ENCODE measurements at regions not wholly inside any gene's neighbourhood (a gene's known extent, or its start where the extent isn't known, plus 50 kb on each side); places are given as distances from the start of the nearest gene placed in this dataset.

DNA sequence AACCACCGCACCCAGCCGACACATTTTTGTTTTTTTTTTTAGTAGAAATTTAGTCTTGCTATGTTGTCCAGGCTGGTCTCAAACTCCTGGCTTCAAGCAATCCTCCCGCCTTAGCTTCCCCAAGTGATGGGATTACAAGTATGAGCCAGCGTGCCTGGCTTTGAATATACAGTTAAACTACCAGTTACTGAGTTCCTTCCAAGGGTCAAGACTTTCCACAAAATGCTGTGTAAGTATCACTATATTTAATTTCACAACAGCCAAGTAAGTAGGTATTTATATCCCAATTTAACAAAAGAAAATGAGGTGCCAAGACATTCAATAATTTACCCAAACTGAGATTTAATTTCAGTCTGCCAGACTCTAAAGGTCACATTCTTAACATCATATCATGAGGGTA, 181.3 kb upstream of the TMC3 start:
- DNase-seq (ENCODE audit: low read depth, low spot score) = no peak
- in situ Hi-C loops (cut with HindIII; ENCODE audit: low pct_unique_long_range_greater_than_20kb, low sequenced_read_pairs) = no loop called here

- no peak for DNase-seq (ENCODE audit: low read depth, low spot score)
- in situ Hi-C loops (cut with HindIII; ENCODE audit: low pct_unique_long_range_greater_than_20kb, low sequenced_read_pairs) = no loop called here
Measured at GRCh38 chr15:81548365-81549130, 174.5 kb upstream of the TMC3 start.

DNA sequence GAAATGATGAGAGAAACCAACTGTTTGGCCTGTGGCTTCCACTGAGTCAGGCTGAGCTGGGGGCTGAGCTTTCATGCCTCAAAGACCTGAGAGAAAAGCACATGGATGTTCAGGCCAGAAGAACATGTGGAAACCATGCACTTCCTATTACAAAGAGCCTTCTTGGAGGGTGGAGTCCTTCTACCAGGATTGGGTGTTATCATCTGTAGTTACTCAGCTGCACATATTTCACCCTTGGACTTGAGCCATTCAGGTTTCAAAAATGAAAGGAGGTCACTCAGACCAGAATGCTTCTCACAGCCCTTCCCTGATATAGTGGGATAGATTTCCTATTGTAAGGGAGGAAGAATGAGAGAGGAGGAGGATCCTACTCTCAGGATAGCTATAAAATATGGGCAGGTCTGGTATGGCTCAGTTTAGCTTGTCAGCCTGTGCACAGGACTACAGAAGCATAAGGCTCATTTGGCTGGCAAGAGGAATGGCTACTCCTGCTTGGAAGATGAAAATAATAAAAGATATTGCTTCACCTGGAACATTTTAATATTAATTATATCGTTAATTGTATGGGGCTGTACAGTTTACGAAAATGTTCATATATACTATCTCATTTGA, 173.6 kb upstream of the TMC3 start:
- DNase-seq (ENCODE audit: low read depth, low spot score) = no peak
- in situ Hi-C loops (cut with HindIII; ENCODE audit: low pct_unique_long_range_greater_than_20kb, low sequenced_read_pairs) = no loop called here

DNA sequence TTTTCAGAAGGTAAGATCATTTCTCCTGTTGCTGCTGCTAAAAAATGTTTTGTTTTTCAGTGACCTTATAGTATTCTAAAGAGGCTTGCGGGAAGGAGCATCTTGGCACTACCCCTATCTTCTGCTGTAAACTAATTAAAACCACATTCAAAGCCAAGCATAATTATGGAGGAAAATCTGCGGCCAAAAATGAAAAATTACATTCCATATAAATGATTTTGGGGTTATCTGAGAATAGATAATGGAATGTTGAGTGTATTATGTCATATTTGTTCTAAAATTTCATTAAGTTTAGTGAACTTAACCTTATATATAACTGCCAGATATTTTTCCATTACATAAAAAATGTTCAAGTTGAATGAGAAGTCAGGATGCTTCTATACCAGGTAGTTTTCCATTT, 170.4 kb upstream of the TMC3 start:
- no peak for DNase-seq (ENCODE audit: low read depth, low spot score)
- in situ Hi-C loops (cut with HindIII; ENCODE audit: low pct_unique_long_range_greater_than_20kb, low sequenced_read_pairs) = no loop called here

DNA sequence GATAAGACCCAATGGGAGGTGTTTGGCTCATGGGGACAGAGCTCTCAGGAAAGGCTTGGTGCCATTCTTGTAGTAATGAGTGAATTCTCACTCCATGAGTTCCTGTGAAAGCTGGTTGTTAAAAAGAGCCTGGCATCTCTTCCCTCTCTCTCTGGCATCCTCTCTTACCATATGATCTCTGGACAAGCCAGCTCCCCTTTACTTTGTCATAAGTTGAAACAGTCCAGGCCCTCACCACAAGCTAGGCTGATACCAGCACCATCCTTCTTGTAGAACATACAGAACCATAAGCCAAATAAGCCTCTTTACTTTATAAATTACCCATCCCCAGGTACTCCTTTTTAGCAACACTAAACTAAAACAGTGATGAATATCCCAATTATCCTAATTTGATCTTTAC, 166.9 kb upstream of the TMC3 start:
- in situ Hi-C loops (cut with HindIII; ENCODE audit: low pct_unique_long_range_greater_than_20kb, low sequenced_read_pairs) = no loop called here

GRCh38 chr15:81536356-81536755, 162.3 kb upstream of the TMC3 start:
- in situ Hi-C loops (cut with HindIII; ENCODE audit: low pct_unique_long_range_greater_than_20kb, low sequenced_read_pairs) = no loop called here
- DNase-seq (ENCODE audit: low read depth, low spot score) = no peak

More for the DNA sequence above, 166.9 kb upstream of the TMC3 start:
- DNase-seq (ENCODE audit: low read depth, low spot score) = no peak

GRCh38 chr15:81534124-81534523, 160.1 kb upstream of the TMC3 start:
- DNase-seq (ENCODE audit: low read depth, low spot score) = no peak
- in situ Hi-C loops (cut with HindIII; ENCODE audit: low pct_unique_long_range_greater_than_20kb, low sequenced_read_pairs) = no loop called here

- DNase-seq (ENCODE audit: low read depth, low spot score) = peak; percentile 53
- in situ Hi-C loops (cut with HindIII; ENCODE audit: low pct_unique_long_range_greater_than_20kb, low sequenced_read_pairs) = no loop called here
Measured at GRCh38 chr15:81532001-81532400, 158.0 kb upstream of the TMC3 start.

DNA sequence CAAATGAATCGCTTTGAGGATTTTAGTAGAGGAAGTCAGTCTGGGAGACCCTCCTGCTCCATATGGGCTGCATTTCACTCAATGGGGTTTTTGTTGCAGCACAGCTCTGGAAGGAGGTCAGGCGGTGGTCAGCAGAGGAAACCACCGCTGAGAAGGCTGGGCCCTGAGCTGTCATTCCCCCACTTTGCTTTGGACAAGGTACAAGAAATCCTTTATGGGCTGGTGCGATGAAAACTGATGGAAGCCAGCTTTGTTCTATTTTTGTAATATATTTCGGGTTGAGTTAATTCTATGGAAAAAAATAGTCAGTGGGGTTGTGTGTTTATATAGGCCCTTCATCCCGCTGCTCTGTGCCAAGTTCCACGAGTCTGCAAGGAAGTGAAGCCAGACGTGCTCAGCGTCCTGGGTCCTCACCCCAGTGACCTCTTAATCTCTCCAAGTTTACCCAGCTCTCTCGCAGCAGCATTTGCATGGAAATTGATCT, 157.1 kb upstream of the TMC3 start:
- in situ Hi-C loops (cut with HindIII; ENCODE audit: low pct_unique_long_range_greater_than_20kb, low sequenced_read_pairs) = no loop called here

DNA sequence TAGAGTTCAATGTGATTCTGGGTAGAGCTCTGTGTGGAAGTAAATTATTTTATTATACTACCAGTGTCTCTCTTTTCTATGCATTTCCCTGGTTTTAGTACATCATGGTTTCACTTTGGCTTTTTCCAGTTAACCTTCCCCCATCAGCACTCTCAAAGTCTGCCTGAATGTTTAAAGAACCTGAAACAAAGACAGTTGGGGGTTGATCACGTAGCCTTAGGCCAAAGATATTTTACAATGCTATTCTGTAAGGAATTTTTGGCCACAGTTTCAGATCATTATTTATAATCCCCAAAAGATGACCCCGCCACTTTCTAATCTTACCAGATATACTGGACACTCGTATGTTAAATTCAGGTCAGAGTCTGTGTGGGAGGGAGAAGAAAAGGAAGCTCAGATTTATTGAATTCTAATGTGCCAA, 156.3 kb upstream of the TMC3 start:
- DNase-seq (ENCODE audit: low read depth, low spot score) = peak; percentile 62
- in situ Hi-C loops (cut with HindIII; ENCODE audit: low pct_unique_long_range_greater_than_20kb, low sequenced_read_pairs) = no loop called here

More for the DNA sequence above, 157.1 kb upstream of the TMC3 start:
- DNase-seq (ENCODE audit: low read depth, low spot score) = peak; percentile 99

GRCh38 chr15:81529481-81529880, 155.5 kb upstream of the TMC3 start:
- in situ Hi-C loops (cut with HindIII; ENCODE audit: low pct_unique_long_range_greater_than_20kb, low sequenced_read_pairs) = no loop called here
- no peak for DNase-seq (ENCODE audit: low read depth, low spot score)

DNA sequence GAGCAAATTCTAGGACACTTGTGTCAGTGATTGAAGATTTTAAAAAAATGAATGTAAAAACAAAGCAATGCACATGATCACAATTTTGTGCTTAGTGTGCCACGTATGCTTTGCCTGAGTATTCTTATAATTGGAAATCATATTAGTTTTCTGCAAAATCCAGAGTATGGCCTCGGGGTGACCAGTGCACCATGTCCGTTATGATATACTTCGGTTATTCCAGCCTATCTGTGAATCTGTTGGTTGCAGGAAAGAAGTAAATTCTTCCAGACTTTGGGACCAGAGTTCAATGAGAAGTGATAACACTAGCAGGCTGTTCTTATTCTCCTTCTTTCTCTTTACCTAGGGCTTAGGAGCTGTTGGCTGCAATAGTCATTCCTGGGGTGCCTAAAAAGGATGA, 152.0 kb upstream of the TMC3 start:
- in situ Hi-C loops (cut with HindIII; ENCODE audit: low pct_unique_long_range_greater_than_20kb, low sequenced_read_pairs) = no loop called here
- DNase-seq (ENCODE audit: low read depth, low spot score) = no peak

DNA sequence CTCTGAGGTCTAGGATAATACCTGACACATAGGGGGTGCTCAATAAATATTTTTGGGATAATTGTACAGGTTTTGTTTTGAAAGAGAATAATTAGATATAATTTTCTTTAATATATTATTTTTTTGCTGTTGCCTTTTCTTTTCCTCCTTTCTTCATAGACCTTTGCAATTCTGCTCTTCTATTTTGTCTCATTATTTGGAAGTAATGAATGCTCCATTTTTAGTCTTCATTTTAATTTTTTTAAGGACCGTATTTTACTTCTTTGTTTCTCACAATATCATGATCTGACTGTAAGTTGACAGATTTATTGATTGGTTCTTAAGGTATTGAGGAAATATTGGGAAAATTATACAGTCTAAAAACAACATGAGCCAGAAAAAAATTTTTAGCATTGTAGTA, 150.5 kb upstream of the TMC3 start:
- in situ Hi-C loops (cut with HindIII; ENCODE audit: low pct_unique_long_range_greater_than_20kb, low sequenced_read_pairs) = no loop called here
- DNase-seq (ENCODE audit: low read depth, low spot score) = no peak

- DNase-seq (ENCODE audit: low read depth, low spot score) = no peak
- in situ Hi-C loops (cut with HindIII; ENCODE audit: low pct_unique_long_range_greater_than_20kb, low sequenced_read_pairs) = no loop called here
Measured at GRCh38 chr15:81523867-81524266, 149.9 kb upstream of the TMC3 start.

- no peak for DNase-seq (ENCODE audit: low read depth, low spot score)
- in situ Hi-C loops (cut with HindIII; ENCODE audit: low pct_unique_long_range_greater_than_20kb, low sequenced_read_pairs) = no loop called here
Measured at GRCh38 chr15:81520480-81520879, 146.5 kb upstream of the TMC3 start.

DNA sequence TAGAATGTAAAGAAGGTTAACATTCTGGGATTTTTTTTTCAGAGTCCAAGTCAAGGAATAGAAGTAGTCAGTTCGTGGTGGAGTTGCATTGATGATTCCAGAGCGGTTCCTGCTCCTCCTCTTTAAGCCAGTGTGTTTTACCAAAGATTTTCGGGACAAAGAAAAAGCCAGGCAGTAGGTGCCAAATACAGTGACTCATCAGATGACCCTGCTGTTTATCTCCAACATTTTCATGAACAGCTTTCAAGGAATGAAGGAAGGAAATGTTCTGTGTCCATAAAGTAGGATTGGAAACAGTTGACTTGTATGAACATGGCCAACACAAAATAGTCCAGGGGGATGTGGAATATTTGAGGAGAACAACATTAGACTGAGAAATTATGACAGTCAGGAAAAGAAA, 142.4 kb upstream of the TMC3 start:
- DNase-seq (ENCODE audit: low read depth, low spot score) = no peak
- in situ Hi-C loops (cut with HindIII; ENCODE audit: low pct_unique_long_range_greater_than_20kb, low sequenced_read_pairs) = no loop called here

- in situ Hi-C loops (cut with HindIII; ENCODE audit: low pct_unique_long_range_greater_than_20kb, low sequenced_read_pairs) = no loop called here
- DNase-seq (ENCODE audit: low read depth, low spot score) = no peak
Measured at GRCh38 chr15:81516012-81516411, 142.0 kb upstream of the TMC3 start.

GRCh38 chr15:81514725-81515124, 140.7 kb upstream of the TMC3 start:
- in situ Hi-C loops (cut with HindIII; ENCODE audit: low pct_unique_long_range_greater_than_20kb, low sequenced_read_pairs) = no loop called here

GRCh38 chr15:81511138-81511537, 137.1 kb upstream of the TMC3 start:
- in situ Hi-C loops (cut with HindIII; ENCODE audit: low pct_unique_long_range_greater_than_20kb, low sequenced_read_pairs) = no loop called here
- DNase-seq (ENCODE audit: low read depth, low spot score) = no peak

More at GRCh38 chr15:81514725-81515124, 140.7 kb upstream of the TMC3 start:
- DNase-seq (ENCODE audit: low read depth, low spot score) = no peak

All from SK-MEL-5 (cell line).